Urinary bladder (tissue), 4 donors: ENCODE measurements at regions not wholly inside any gene's neighbourhood (a gene's known extent, or its start where the extent isn't known, plus 50 kb on each side); places are given as distances from the start of the nearest gene placed in this dataset. TPM values are rescaled to one million over a fixed set of nuclear protein-coding genes. Genes with fewer than 3 reads are reported as not detected.

Source experiments
- DNase-seq: peaks from one replicate; pipeline ENCODE4 v3.0.0-alpha.2; 2015; ENCODE audit errors: extremely low spot score
- H3K27ac ChIP-seq: one replicate; pipeline ENCODE4 v1.5.1; 2013; ENCODE audit warnings: low read depth, mild to moderate bottlenecking, moderate library complexity
- H3K36me3 ChIP-seq: one replicate; pipeline ENCODE4 v1.6.1; 2013; ENCODE audit warnings: mild to moderate bottlenecking, moderate library complexity; ENCODE audit not compliant: insufficient read depth
- H3K4me1 ChIP-seq: one replicate; pipeline ENCODE4 v1.6.1; 2013; ENCODE audit warnings: mild to moderate bottlenecking, moderate library complexity; ENCODE audit not compliant: insufficient read depth
- H3K4me3 ChIP-seq: one replicate; pipeline ENCODE4 v1.5.1; 2013; ENCODE audit warnings: low read depth, low read length
- WGBS: extraction: QIAGEN DNeasy Blood & Tissue Kit; methylation state at CpG from one replicate; pipeline ENCODE4 v1.1.7; 2013; 5-methylcytosine and 5-hydroxymethylcytosine counted together
- small RNA-seq: library from RNA; depleted of rRNA; stranded (forward); fragments of <200 nt; gene quantifications from one replicate; pipeline ENCODE3, GENCODE V24; 2014
- donor health status: healthy with polysubstance abuse.
- donor health status: healthy.

GRCh38 chr1:190029441-190029840, 448.2 kb downstream of the BRINP3 start:
- no peak overlapping the region for H3K4me3 ChIP-seq
- DNase-seq: no peak
- no peaks in the 10 kb centered on the region for H3K4me1 ChIP-seq
- no peak overlapping the region for H3K27ac ChIP-seq
- 84% methylated on average over 1 of the region's 1 CpG for WGBS
- no peaks in the 10 kb centered on the region for H3K36me3 ChIP-seq

GRCh38 chr1:190043655-190044054, 434.0 kb downstream of the BRINP3 start:
- Histone ChIP-seq H3K27ac (no peak overlapping the region), H3K4me1 (no peaks in the 10 kb centered on the region), H3K36me3 (no peaks in the 10 kb centered on the region), H3K4me3 (no peak overlapping the region)
- DNase-seq: no peak
- WGBS: 94% methylated on average over 1 of the region's 1 CpG

DNA sequence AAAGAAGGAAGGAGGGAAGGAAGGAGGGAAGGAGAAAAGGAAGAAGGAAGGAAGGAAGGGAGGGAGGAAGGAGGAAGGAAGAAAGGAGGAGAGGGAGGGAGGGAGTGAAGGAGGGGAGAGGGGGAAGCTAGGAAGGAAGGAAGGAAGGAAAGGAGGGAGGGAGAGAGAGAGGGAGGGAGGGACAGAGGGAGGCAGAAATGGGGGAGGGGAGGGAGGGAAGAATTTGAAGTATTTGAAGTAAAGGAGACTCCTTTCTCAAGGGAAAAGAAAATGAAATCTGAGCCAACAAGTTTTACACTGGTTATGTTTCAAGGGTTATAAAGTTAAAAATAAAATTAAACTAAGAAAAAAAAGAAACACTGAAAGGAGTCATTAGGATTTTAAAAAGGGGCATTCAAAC, 431.4 kb downstream of the BRINP3 start:
- no peaks in the 10 kb centered on the region for H3K36me3 ChIP-seq
- H3K4me1 ChIP-seq: no peaks in the 10 kb centered on the region
- no peak for DNase-seq

More for the DNA sequence above, 431.4 kb downstream of the BRINP3 start:
- H3K27ac ChIP-seq: no peak overlapping the region
- no peak overlapping the region for H3K4me3 ChIP-seq

Small RNAs in the stretch of these regions (small RNA-seq; reads per million reads assigned to genes)
- gene AL136372.1: not detected
- gene AL357559.1: not detected
- gene AL391813.1: not detected
- not detected for gene RNA5SP73
